Esophagus squamous epithelium (tissue), 5 donors: ENCODE measurements at regions not wholly inside any gene's neighbourhood (a gene's known extent, or its start where the extent isn't known, plus 50 kb on each side); places are given as distances from the start of the nearest gene placed in this dataset.

Experiments
- DNase-seq: peaks from one replicate; lab custom pipeline; 2025; lab: John Stamatoyannopoulos, UW
- H3K27ac ChIP-seq, 4 donors: fragments of 200-600 bp; sonication (generic); one replicate each; pipeline ENCODE4 v1.5.1; 2016 to 2019; ENCODE audit warnings: mild to moderate bottlenecking in 1 of 4
- H3K27me3 ChIP-seq, 4 donors: fragments of 200-600 bp; sonication (generic); 1 replicate in 3 of 4; 2 replicates in 1 of 4; pipeline versions ENCODE4 v1.5.1 to v1.6.0; 2017 to 2021; ENCODE audit warnings: antibody characterized with exemption in 1 of 4
- H3K36me3 ChIP-seq, 3 donors: fragments of 200-600 bp; sonication (generic); one replicate each; pipeline ENCODE4 v1.5.1; 2016 to 2019
- H3K4me1 ChIP-seq, 3 donors: fragments of 200-600 bp; sonication (generic); one replicate each; pipeline ENCODE4 v1.5.1; 2017 to 2019
- H3K4me3 ChIP-seq, 4 donors: fragments of 200-600 bp; sonication (generic); 1 replicate in 3 of 4; 2 replicates in 1 of 4; pipeline ENCODE4 v1.5.1; 2016 to 2019; ENCODE audit warnings: mild to moderate bottlenecking in 2 of 4, moderate library complexity in 1 of 4
- H3K9me3 ChIP-seq, 3 donors: fragments of 200-600 bp; sonication (generic); one replicate each; pipeline ENCODE4 v1.5.1; 2016 to 2019
- CTCF ChIP-seq, 6 experiments: fragments of 450-650 bp in 4 of 6; fragments of 200-600 bp in 2 of 6; sonication (generic) in 2 of 6; IDR thresholded peaks; one replicate each; pipeline ENCODE4 v1.5.1; 2016 to 2019; ENCODE audit warnings: antibody characterized with exemption in 6 of 6, mild to moderate bottlenecking in 4 of 6, moderate library complexity in 4 of 6
- POLR2A ChIP-seq, 4 donors: fragments of 450-650 bp; IDR thresholded peaks; one replicate each; pipeline ENCODE4 v1.6.1; 2017; ENCODE audit warnings: antibody characterized with exemption in 4 of 4, mild to moderate bottlenecking in 4 of 4, moderate library complexity in 3 of 4
- WGBS, 2 donors: methylation state at CpG; one replicate each; pipeline ENCODE4 v1.1.5; 2018; 5-methylcytosine and 5-hydroxymethylcytosine counted together
- intact Hi-C: fragments of 100-400 bp; cut with DNase I; formaldehyde crosslinking; loops from one replicate; pipeline ENCODE4 v1.15.0; 2022
- donor health status: DM: yes; HTN: yes; CAD: no.

- no peak for DNase-seq
- no peaks in the 10 kb centered on the region for H3K9me3 ChIP-seq
- TF ChIP-seq POLR2A (IDR thresholded peaks at IDR 0.05) (no peak), CTCF (IDR thresholded peaks at IDR 0.05) (no peak)
- intact Hi-C loops, result no loop called here
- H3K36me3 ChIP-seq, result no peaks in the 10 kb centered on the region
- H3K27me3 ChIP-seq, result no peaks in the 10 kb centered on the region
- no peak overlapping the region for H3K27ac ChIP-seq
- H3K4me3 ChIP-seq, result no peak overlapping the region
- H3K4me1 ChIP-seq, result peaks cover 0 to 6% (median 0%) of the 10 kb centered on the region in 3 donors
These were observed 147.4 kb upstream of the MAOA start for GRCh38 chrX:43508694-43509093.

- intact Hi-C loops, result no loop called here
- no peak overlapping the region for H3K27ac ChIP-seq
- H3K27me3 ChIP-seq, result no peaks in the 10 kb centered on the region
- 83 to 91% methylated on average over 1 of the region's 1 CpG for WGBS, 2 donors
- no peaks in the 10 kb centered on the region for H3K4me1 ChIP-seq
- TF ChIP-seq CTCF (IDR thresholded peaks at IDR 0.05) (no peak), POLR2A (IDR thresholded peaks at IDR 0.05) (no peak)
- no peaks in the 10 kb centered on the region for H3K9me3 ChIP-seq
- no peak for DNase-seq
- no peak overlapping the region for H3K4me3 ChIP-seq
- H3K36me3 ChIP-seq, result no peaks in the 10 kb centered on the region
These were observed 145.9 kb upstream of the MAOA start for GRCh38 chrX:43510209-43510608.

GRCh38 chrX:43513085-43513484 is 143.0 kb upstream of the MAOA start:
- Histone ChIP-seq H3K4me3 (no peak overlapping the region), H3K9me3 (no peaks in the 10 kb centered on the region), H3K4me1 (no peaks in the 10 kb centered on the region), H3K36me3 (no peaks in the 10 kb centered on the region), H3K27ac (no peak overlapping the region), H3K27me3 (no peaks in the 10 kb centered on the region)
- intact Hi-C loops, result no loop called here
- TF ChIP-seq POLR2A (IDR thresholded peaks at IDR 0.05), result no peak
- no peak for TF ChIP-seq CTCF (IDR thresholded peaks at IDR 0.05)
- WGBS, 2 donors, result 68 to 83% methylated on average over 2 to 3 of the region's 3 CpGs
- no peak for DNase-seq

GRCh38 chrX:43514820-43515219 is 141.3 kb upstream of the MAOA start:
- Histone ChIP-seq H3K27me3 (no peaks in the 10 kb centered on the region), H3K4me3 (no peak overlapping the region), H3K4me1 (no peaks in the 10 kb centered on the region), H3K9me3 (no peaks in the 10 kb centered on the region), H3K27ac (no peak overlapping the region), H3K36me3 (no peaks in the 10 kb centered on the region)
- DNase-seq, result no peak
- WGBS, 2 donors, result 80 to 90% methylated on average over 1 of the region's 1 CpG
- TF ChIP-seq POLR2A (IDR thresholded peaks at IDR 0.05) (no peak), CTCF (IDR thresholded peaks at IDR 0.05) (no peak)
- intact Hi-C loops, result no loop called here

GRCh38 chrX:43522582-43522981 is 133.5 kb upstream of the MAOA start:
- no peak overlapping the region for H3K27ac ChIP-seq
- no peak for DNase-seq
- H3K27me3 ChIP-seq, result no peaks in the 10 kb centered on the region
- H3K4me1 ChIP-seq, result no peaks in the 10 kb centered on the region
- intact Hi-C loops, result no loop called here
- WGBS, 2 donors, result 80 to 94% methylated on average over 3 of the region's 3 CpGs
- TF ChIP-seq POLR2A (IDR thresholded peaks at IDR 0.05) (no peak), CTCF (IDR thresholded peaks at IDR 0.05) (no peak)
- no peaks in the 10 kb centered on the region for H3K9me3 ChIP-seq
- no peak overlapping the region for H3K4me3 ChIP-seq
- no peaks in the 10 kb centered on the region for H3K36me3 ChIP-seq
